ENCODE measurements at regions not wholly inside any gene's neighbourhood (a gene's known extent, or its start where the extent isn't known, plus 50 kb on each side); places are given as distances from the start of the nearest gene placed in this dataset. TPM values are rescaled to one million over a fixed set of nuclear protein-coding genes. Genes with fewer than 3 reads are reported as not detected.

Small RNA genes in the stretch of these regions (small RNA-seq; reads per million reads assigned to genes)
- gene MIR548AB (not detected), gene NDUFA4P2 (not detected), gene RNU1-43P (not detected), gene RNU6-461P (not detected), gene TUBBP11 (not detected)
